ENCODE measurements at regions not wholly inside any gene's neighbourhood (a gene's known extent, or its start where the extent isn't known, plus 50 kb on each side); places are given as distances from the start of the nearest gene placed in this dataset.

DNA sequence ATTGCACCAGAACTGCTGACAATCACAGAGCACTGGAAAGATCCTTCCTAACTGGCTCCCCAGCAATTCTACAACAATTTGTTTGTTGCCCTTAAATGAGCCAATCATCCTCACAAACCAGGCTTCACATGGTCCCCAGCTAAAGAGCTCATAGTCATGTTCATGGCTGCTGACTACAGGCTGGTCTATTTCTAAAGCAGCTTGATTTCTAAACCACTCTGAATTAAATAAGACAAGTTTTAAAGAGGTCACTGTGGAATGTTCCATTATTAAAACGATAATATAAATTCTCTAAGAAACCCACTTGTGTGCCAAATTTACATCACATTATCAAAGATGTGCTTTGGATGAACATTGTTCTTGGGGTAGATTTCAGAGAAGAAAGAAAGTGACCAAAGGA is 110.7 kb downstream of the COPS8 start:
- Histone ChIP-seq H3K9me3 (no peaks in the 10 kb centered on the region), H3K4me3 (no peak overlapping the region), H3K27me3 (no peaks in the 10 kb centered on the region), H3K36me3 (no peaks in the 10 kb centered on the region), H3K4me1 (peaks cover 0 to 2% (median 0%) of the 10 kb centered on the region in 3 donors), H3K27ac (peak overlapping the region in 2 of 4 donors; percentile 11 to 37)
- 55 to 68% methylated on average over 1 of the region's 1 CpG for WGBS, 2 donors
- DNase-seq = no peak
- intact Hi-C loops (cut with DNase I) = no loop called here
- TF ChIP-seq POLR2A (IDR thresholded peaks at IDR 0.05) (no peak), CTCF (IDR thresholded peaks at IDR 0.05) (no peak)

DNA sequence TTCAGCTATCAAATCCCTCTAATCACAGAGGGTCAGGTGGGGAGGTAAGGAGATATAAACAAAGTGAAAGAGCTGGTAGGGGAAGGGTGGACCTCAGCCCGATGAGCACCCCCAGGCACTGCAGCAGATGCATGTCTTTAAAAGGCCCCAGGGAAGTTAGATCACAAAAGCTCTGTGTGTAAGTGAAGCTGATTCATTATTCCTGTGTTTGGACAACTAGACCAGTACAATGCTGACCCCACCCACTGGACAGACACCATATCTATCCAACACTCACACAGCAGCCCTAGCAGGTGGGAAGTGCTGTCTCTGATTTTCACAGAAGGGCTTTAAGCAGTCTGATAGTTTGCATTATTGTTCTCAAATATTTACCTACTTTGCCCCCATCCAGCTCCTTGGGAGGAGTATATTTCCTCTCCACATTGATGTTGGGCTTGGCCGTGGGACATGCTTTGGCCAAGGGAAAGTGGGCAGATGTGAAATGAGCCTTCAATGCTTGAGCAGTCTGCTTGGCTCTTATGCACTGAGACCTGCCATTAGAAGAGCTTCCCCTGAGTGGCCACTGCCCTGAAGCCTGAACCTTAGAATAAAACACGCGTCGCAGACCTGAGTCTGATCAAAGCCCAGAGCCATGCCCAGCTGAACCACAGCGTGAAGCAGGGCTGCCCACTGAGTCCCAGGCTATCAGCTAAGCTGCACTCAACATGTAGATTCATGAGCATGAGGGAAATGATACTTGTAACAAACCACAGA is 111.4 kb downstream of the COPS8 start:
- 48 to 58% methylated on average over 2 to 3 of the region's 6 CpGs for WGBS, 2 donors
- intact Hi-C loops (cut with DNase I) = no loop called here
- no peaks in the 10 kb centered on the region for H3K9me3 ChIP-seq
- H3K4me3 ChIP-seq = no peak overlapping the region
- no peak for TF ChIP-seq POLR2A (IDR thresholded peaks at IDR 0.05)
- peak overlapping the region in 2 of 4 donors; percentile 11 to 28 for H3K27ac ChIP-seq
- no peaks in the 10 kb centered on the region for H3K27me3 ChIP-seq
- H3K36me3 ChIP-seq = no peaks in the 10 kb centered on the region
- DNase-seq = no peak
- H3K4me1 ChIP-seq = peaks cover 0 to 7% (median 0%) of the 10 kb centered on the region in 3 donors

DNA sequence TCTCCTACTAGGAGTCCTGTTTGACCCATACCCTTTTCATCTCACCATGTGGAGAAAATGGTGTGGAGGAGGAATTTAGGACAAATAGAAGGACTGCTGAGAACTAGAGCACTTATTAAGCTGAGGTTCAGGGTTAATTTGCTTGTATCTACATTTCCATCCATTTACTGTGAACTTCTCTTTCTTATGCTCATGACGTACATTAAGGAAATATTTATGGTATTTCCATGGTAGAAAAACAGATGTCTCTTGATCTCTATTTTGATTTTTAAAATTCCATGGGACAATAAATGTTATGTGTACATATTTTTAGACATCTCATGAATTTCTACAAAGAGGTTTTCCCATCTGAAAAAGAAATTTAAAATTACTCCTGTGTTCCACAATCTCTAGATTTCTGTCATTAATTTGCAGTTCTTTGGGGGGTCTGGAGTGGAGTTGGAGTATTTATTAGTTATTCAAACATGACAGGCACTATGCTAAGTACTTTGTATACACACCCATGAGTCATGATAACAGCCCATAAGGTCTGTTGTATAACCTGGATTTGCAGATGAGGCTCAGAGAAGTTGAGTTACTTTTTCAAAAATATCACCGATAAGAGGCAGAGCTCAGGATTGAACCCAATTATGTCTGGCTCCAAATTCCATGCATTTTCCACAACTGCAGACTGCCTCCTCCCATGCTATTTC is 112.6 kb downstream of the COPS8 start:
- Histone ChIP-seq H3K4me3 (no peak overlapping the region), H3K9me3 (no peaks in the 10 kb centered on the region), H3K27me3 (no peaks in the 10 kb centered on the region), H3K36me3 (no peaks in the 10 kb centered on the region), H3K27ac (no peak overlapping the region), H3K4me1 (peaks cover 0 to 7% (median 0%) of the 10 kb centered on the region in 3 donors)
- intact Hi-C loops (cut with DNase I) = no loop called here
- TF ChIP-seq POLR2A (IDR thresholded peaks at IDR 0.05) (no peak), CTCF (IDR thresholded peaks at IDR 0.05) (no peak)
- no peak for DNase-seq
- WGBS, 2 donors = 68 to 70% methylated on average over 2 of the region's 2 CpGs

DNA sequence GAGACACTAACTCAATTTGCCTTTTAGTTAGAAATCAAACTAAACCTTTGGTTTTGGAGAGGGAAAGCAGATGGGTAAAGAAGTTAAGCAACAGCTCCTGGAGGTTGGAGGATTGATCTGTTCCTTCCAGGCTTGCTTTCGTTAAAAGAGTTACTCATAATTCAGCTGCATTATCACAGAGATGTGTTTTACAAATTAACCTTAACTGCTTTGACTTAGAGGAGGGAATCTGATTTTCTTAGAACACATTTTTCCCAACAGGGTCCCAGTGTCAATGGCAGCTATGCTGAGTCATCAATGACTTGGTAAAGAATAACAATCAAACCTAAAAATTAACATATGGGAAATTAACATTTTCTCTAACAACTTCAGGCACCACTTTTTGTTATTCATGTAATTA is 113.4 kb downstream of the COPS8 start:
- peaks cover 0 to 7% (median 0%) of the 10 kb centered on the region in 3 donors for H3K4me1 ChIP-seq
- H3K27ac ChIP-seq = peak overlapping the region in 1 of 4 donors; percentile 7
- no peaks in the 10 kb centered on the region for H3K36me3 ChIP-seq
- no peaks in the 10 kb centered on the region for H3K27me3 ChIP-seq
- H3K9me3 ChIP-seq = no peaks in the 10 kb centered on the region
- H3K4me3 ChIP-seq = no peak overlapping the region
- intact Hi-C loops (cut with DNase I) = no loop called here
- TF ChIP-seq CTCF (IDR thresholded peaks at IDR 0.05) (no peak), POLR2A (IDR thresholded peaks at IDR 0.05) (no peak)
- 18 to 36% methylated on average over 1 of the region's 1 CpG for WGBS, 2 donors
- DNase-seq = no peak

DNA sequence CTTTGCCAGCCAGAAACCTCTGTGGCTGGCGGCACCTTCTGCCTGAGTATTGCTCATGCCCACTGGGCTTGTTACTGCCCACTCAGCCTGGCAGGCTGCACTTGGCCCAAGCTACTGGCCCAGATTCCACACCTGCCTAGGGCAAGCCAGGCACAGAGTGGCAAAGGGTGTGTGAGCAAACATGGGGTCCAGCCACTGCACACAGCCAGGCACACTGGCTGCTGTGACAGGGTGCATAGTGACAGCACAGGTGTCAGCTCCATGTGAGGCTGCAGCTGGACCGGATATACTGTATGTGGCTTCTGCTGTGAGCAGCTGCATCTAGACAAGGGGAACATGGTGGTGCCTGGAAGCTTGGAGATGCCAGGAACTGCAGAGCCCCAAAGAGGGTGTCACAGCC is 113.9 kb downstream of the COPS8 start:
- TF ChIP-seq CTCF (IDR thresholded peaks at IDR 0.05) (no peak), POLR2A (IDR thresholded peaks at IDR 0.05) (no peak)
- intact Hi-C loops (cut with DNase I) = no loop called here
- Histone ChIP-seq H3K27ac (peak overlapping the region in 1 of 4 donors; percentile 7), H3K36me3 (no peaks in the 10 kb centered on the region), H3K9me3 (no peaks in the 10 kb centered on the region), H3K4me1 (peaks cover 0 to 7% (median 0%) of the 10 kb centered on the region in 3 donors), H3K27me3 (peaks cover 0 to 2% (median 0%) of the 10 kb centered on the region in 4 donors), H3K4me3 (no peak overlapping the region)
- DNase-seq = no peak
- WGBS, 2 donors = 50 to 56% methylated on average over 1 to 2 of the region's 2 CpGs

All from esophagus squamous epithelium (tissue), 5 donors.